H1 (cell line): ENCODE measurements at regions not wholly inside any gene's neighbourhood (a gene's known extent, or its start where the extent isn't known, plus 50 kb on each side); places are given as distances from the start of the nearest gene placed in this dataset.

ENCODE experiments used
- CTCF ChIP-seq, 3 experiments: IDR thresholded peaks; 1 replicate in 2 of 3; 2 replicates in 1 of 3; pipeline versions ENCODE4 v1.5.1 to v1.6.1; 2011; ENCODE audit warnings: low read length in 3 of 3, mild to moderate bottlenecking in 3 of 3, inconsistent platforms in 2 of 3, low read depth in 1 of 3, moderate library complexity in 1 of 3; ENCODE audit not compliant: insufficient read depth in 1 of 3; ENCODE audit errors: control extremely low read depth in 1 of 3
- EP300 ChIP-seq, 2 experiments: IDR thresholded peaks; 1 replicate in 1 of 2; 2 replicates in 1 of 2; pipeline ENCODE4 v1.6.1; 2011 to 2012; ENCODE audit warnings: low read depth in 2 of 2, low read length in 2 of 2, mild to moderate bottlenecking in 2 of 2, borderline replicate concordance in 1 of 2, inconsistent platforms in 1 of 2, moderate library complexity in 1 of 2
- GABPA ChIP-seq: IDR thresholded peaks from 2 replicates; pipeline ENCODE4 v1.6.1; 2011; ENCODE audit warnings: mild to moderate bottlenecking, low read length, moderate library complexity, borderline replicate concordance; ENCODE audit not compliant: insufficient read depth
- GTF2F1 ChIP-seq: IDR thresholded peaks from 2 replicates; pipeline ENCODE4 v1.6.1; 2012; ENCODE audit warnings: low read depth, low read length, improper control_type of control experiment, borderline replicate concordance
- KDM5A ChIP-seq: fragments of 200-600 bp; IDR thresholded peaks from 2 replicates; pipeline ENCODE4 v1.7.1; 2012; ENCODE audit warnings: mild to moderate bottlenecking, low read length, inconsistent platforms, mixed read lengths
- RAD21 ChIP-seq, 2 experiments: IDR thresholded peaks in 1 of 2; conservative IDR thresholded peaks in 1 of 2; 2 replicates each; pipeline ENCODE4 v1.6.1; 2011; ENCODE audit warnings: low read depth in 2 of 2, low read length in 2 of 2, improper control_type of control experiment in 1 of 2, inconsistent platforms in 1 of 2, mild to moderate bottlenecking in 1 of 2, moderate library complexity in 1 of 2
- YY1 ChIP-seq: IDR thresholded peaks from 2 replicates; pipeline ENCODE4 v1.6.1; 2011; ENCODE audit warnings: low read depth, mild to moderate bottlenecking, low read length
- ZNF274 ChIP-seq: IDR thresholded peaks from 2 replicates; pipeline ENCODE4 v1.7.0; 2012; ENCODE audit warnings: low read length, borderline replicate concordance; ENCODE audit errors: extremely low read depth
- TF ChIP-seq, protein P1 (sequence below): IDR thresholded peaks from 2 replicates; pipeline ENCODE4 v1.6.1; 2012; ENCODE audit warnings: inconsistent platforms

GRCh38 chr1:228906223-228906860, 171.1 kb downstream of the RHOU start:
- TF ChIP-seq CTCF (IDR thresholded peaks at IDR 0.05; ENCODE audit: control extremely low read depth in 1 of 3, insufficient read depth in 1 of 3, low read depth in 1 of 3, low read length in 3 of 3) (no peak), RAD21 (IDR thresholded peaks at IDR 0.05 in 1 of 2, conservative IDR thresholded peaks at IDR 0.05 in 1 of 2; ENCODE audit: low read depth in 2 of 2, low read length in 2 of 2) (no peak), KDM5A (no peak), YY1 (no peak), EP300 (IDR thresholded peaks at IDR 0.05; ENCODE audit: borderline replicate concordance in 1 of 2, low read depth in 2 of 2, low read length in 2 of 2) (no peak), ZNF274 (no peak), GTF2F1 (no peak), GABPA (no peak)
- TF ChIP-seq, protein P1, sequence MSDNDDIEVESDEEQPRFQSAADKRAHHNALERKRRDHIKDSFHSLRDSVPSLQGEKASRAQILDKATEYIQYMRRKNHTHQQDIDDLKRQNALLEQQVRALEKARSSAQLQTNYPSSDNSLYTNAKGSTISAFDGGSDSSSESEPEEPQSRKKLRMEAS, result no peak
